ENCODE measurements at regions not wholly inside any gene's neighbourhood (a gene's known extent, or its start where the extent isn't known, plus 50 kb on each side); places are given as distances from the start of the nearest gene placed in this dataset.
"Not testable (repeated sequence)": the region's sequence is repeated elsewhere in the genome, so short reads cannot be mapped to it uniquely, and the experiment has no call there.

- H3K27ac ChIP-seq (ENCODE audit: low read depth, low read length): no peak overlapping the region
- no peak overlapping the region for H2BK120ac ChIP-seq (ENCODE audit: insufficient read depth, low read length, poor library complexity)
- H3K79me2 ChIP-seq (ENCODE audit: control insufficient read depth, insufficient read depth, low read length, poor library complexity): peaks cover 2% of the 10 kb centered on the region
- no peak overlapping the region for H3K9ac ChIP-seq (ENCODE audit: low read length)
- no peak overlapping the region for H3K4me2 ChIP-seq (ENCODE audit: low read length)
- H2AFZ ChIP-seq (ENCODE audit: insufficient read depth, low read length, poor library complexity): no peak overlapping the region
- H3K23ac ChIP-seq (ENCODE audit: low read length): no peak overlapping the region
- no peaks in the 10 kb centered on the region for H3K4me1 ChIP-seq (ENCODE audit: control insufficient read depth in 1 of 2, insufficient read depth in 2 of 2, low read length in 2 of 2)
- no peak overlapping the region for H3K18ac ChIP-seq (ENCODE audit: low read length)
- H2AK5ac ChIP-seq (ENCODE audit: low read length): no peak overlapping the region
- DNase-seq: no peak
- no peak overlapping the region for H3K4ac ChIP-seq (ENCODE audit: low read depth, low read length)
- no peaks in the 10 kb centered on the region for H3K27me3 ChIP-seq (ENCODE audit: insufficient read depth, low read length)
- H3K4me3 ChIP-seq (ENCODE audit: low read depth, low read length): no peak overlapping the region
- no peak overlapping the region for H3K14ac ChIP-seq (ENCODE audit: low read length)
- no peak overlapping the region for H4K91ac ChIP-seq (ENCODE audit: low read depth, low read length)
- peaks cover 2% of the 10 kb centered on the region for H3K79me1 ChIP-seq (ENCODE audit: low read length)
- H2BK12ac ChIP-seq (ENCODE audit: low read length): no peak overlapping the region
- no peak overlapping the region for H4K8ac ChIP-seq (ENCODE audit: low read depth, low read length)
- no peak overlapping the region for H2BK5ac ChIP-seq (ENCODE audit: low read depth, low read length, poor library complexity)
- no peak overlapping the region for H4K12ac ChIP-seq (ENCODE audit: low read depth, low read length)
- no CpG with 5 or more reads among the region's 2 CpGs for WGBS (ENCODE audit: extremely low coverage, insufficient coverage, insufficient read length)
- H3K36me3 ChIP-seq (ENCODE audit: control insufficient read depth in 1 of 2, insufficient read depth in 2 of 2, low read length in 2 of 2): peaks cover 0 to 4% of the 10 kb centered on the region in 2 experiments
- H3K9me3 ChIP-seq (ENCODE audit: insufficient read depth, low read depth, low read length): peaks cover 4% of the 10 kb centered on the region
Observed at GRCh38 chr2:237236188-237236587, 150.5 kb downstream of the COPS8 start.

- Histone ChIP-seq H3K4me2 (ENCODE audit: low read length) (no peak overlapping the region), H3K27ac (ENCODE audit: low read depth, low read length) (no peak overlapping the region), H3K79me1 (ENCODE audit: low read length) (peaks cover 2% of the 10 kb centered on the region), H2BK120ac (ENCODE audit: insufficient read depth, low read length, poor library complexity) (no peak overlapping the region), H2AK5ac (ENCODE audit: low read length) (no peak overlapping the region), H3K36me3 (ENCODE audit: control insufficient read depth in 1 of 2, insufficient read depth in 2 of 2, low read length in 2 of 2) (peaks cover 0 to 4% of the 10 kb centered on the region in 2 experiments), H4K8ac (ENCODE audit: low read depth, low read length) (no peak overlapping the region), H3K23ac (ENCODE audit: low read length) (no peak overlapping the region), H3K14ac (ENCODE audit: low read length) (no peak overlapping the region), H3K4me3 (ENCODE audit: low read depth, low read length) (no peak overlapping the region), H2BK12ac (ENCODE audit: low read length) (no peak overlapping the region), H2BK5ac (ENCODE audit: low read depth, low read length, poor library complexity) (no peak overlapping the region), H3K27me3 (ENCODE audit: insufficient read depth, low read length) (no peaks in the 10 kb centered on the region), H2AFZ (ENCODE audit: insufficient read depth, low read length, poor library complexity) (no peak overlapping the region), H4K12ac (ENCODE audit: low read depth, low read length) (no peak overlapping the region), H3K4ac (ENCODE audit: low read depth, low read length) (no peak overlapping the region), H4K91ac (ENCODE audit: low read depth, low read length) (no peak overlapping the region), H3K79me2 (ENCODE audit: control insufficient read depth, insufficient read depth, low read length, poor library complexity) (peaks cover 2% of the 10 kb centered on the region), H3K9me3 (ENCODE audit: insufficient read depth, low read depth, low read length) (peaks cover 4% of the 10 kb centered on the region), H3K4me1 (ENCODE audit: control insufficient read depth in 1 of 2, insufficient read depth in 2 of 2, low read length in 2 of 2) (no peaks in the 10 kb centered on the region), H3K9ac (ENCODE audit: low read length) (no peak overlapping the region), H3K18ac (ENCODE audit: low read length) (no peak overlapping the region)
- no peak for DNase-seq
- no CpG with 5 or more reads among the region's 3 CpGs for WGBS (ENCODE audit: extremely low coverage, insufficient coverage, insufficient read length)
Observed at GRCh38 chr2:237238249-237238648, 152.6 kb downstream of the COPS8 start.

- Histone ChIP-seq H3K4me3 (ENCODE audit: low read depth, low read length) (no peak overlapping the region), H2BK5ac (ENCODE audit: low read depth, low read length, poor library complexity) (no peak overlapping the region), H2BK12ac (ENCODE audit: low read length) (no peak overlapping the region), H3K18ac (ENCODE audit: low read length) (no peak overlapping the region), H3K36me3 (ENCODE audit: control insufficient read depth in 1 of 2, insufficient read depth in 2 of 2, low read length in 2 of 2) (peaks cover 0 to 4% of the 10 kb centered on the region in 2 experiments), H4K12ac (ENCODE audit: low read depth, low read length) (no peak overlapping the region), H2AFZ (ENCODE audit: insufficient read depth, low read length, poor library complexity) (no peak overlapping the region), H3K9me3 (ENCODE audit: insufficient read depth, low read depth, low read length) (peaks cover 4% of the 10 kb centered on the region), H3K79me1 (ENCODE audit: low read length) (peaks cover 4% of the 10 kb centered on the region), H3K4me2 (ENCODE audit: low read length) (no peak overlapping the region), H3K27me3 (ENCODE audit: insufficient read depth, low read length) (no peaks in the 10 kb centered on the region), H2BK120ac (ENCODE audit: insufficient read depth, low read length, poor library complexity) (peak overlapping the region; percentile 30), H4K91ac (ENCODE audit: low read depth, low read length) (peak overlapping the region; percentile 39), H3K4me1 (ENCODE audit: control insufficient read depth in 1 of 2, insufficient read depth in 2 of 2, low read length in 2 of 2) (no peaks in the 10 kb centered on the region), H4K8ac (ENCODE audit: low read depth, low read length) (no peak overlapping the region), H3K9ac (ENCODE audit: low read length) (no peak overlapping the region), H2AK5ac (ENCODE audit: low read length) (no peak overlapping the region), H3K14ac (ENCODE audit: low read length) (no peak overlapping the region), H3K23ac (ENCODE audit: low read length) (no peak overlapping the region), H3K27ac (ENCODE audit: low read depth, low read length) (no peak overlapping the region), H3K79me2 (ENCODE audit: control insufficient read depth, insufficient read depth, low read length, poor library complexity) (peaks cover 1% of the 10 kb centered on the region), H3K4ac (ENCODE audit: low read depth, low read length) (no peak overlapping the region)
- no peak for DNase-seq
- WGBS (ENCODE audit: extremely low coverage, insufficient coverage, insufficient read length): no CpG with 5 or more reads among the region's 5 CpGs
Observed at GRCh38 chr2:237240252-237240651, 154.6 kb downstream of the COPS8 start.

- H3K4ac ChIP-seq (ENCODE audit: low read depth, low read length); H2AK5ac ChIP-seq (ENCODE audit: low read length); H3K23ac ChIP-seq (ENCODE audit: low read length); H3K27me3 ChIP-seq (ENCODE audit: insufficient read depth, low read length); H2BK5ac ChIP-seq (ENCODE audit: low read depth, low read length, poor library complexity); H3K4me1 ChIP-seq (ENCODE audit: control insufficient read depth in 1 of 2, insufficient read depth in 2 of 2, low read length in 2 of 2); H2BK12ac ChIP-seq (ENCODE audit: low read length); H4K12ac ChIP-seq (ENCODE audit: low read depth, low read length); H2AFZ ChIP-seq (ENCODE audit: insufficient read depth, low read length, poor library complexity); H3K4me3 ChIP-seq (ENCODE audit: low read depth, low read length); H3K9ac ChIP-seq (ENCODE audit: low read length); H3K4me2 ChIP-seq (ENCODE audit: low read length); H4K8ac ChIP-seq (ENCODE audit: low read depth, low read length); H2BK120ac ChIP-seq (ENCODE audit: insufficient read depth, low read length, poor library complexity); H3K14ac ChIP-seq (ENCODE audit: low read length); H4K91ac ChIP-seq (ENCODE audit: low read depth, low read length); H3K36me3 ChIP-seq (ENCODE audit: control insufficient read depth in 1 of 2, insufficient read depth in 2 of 2, low read length in 2 of 2); H3K9me3 ChIP-seq (ENCODE audit: insufficient read depth, low read depth, low read length); H3K18ac ChIP-seq (ENCODE audit: low read length); H3K79me1 ChIP-seq (ENCODE audit: low read length); H3K79me2 ChIP-seq (ENCODE audit: control insufficient read depth, insufficient read depth, low read length, poor library complexity); H3K27ac ChIP-seq (ENCODE audit: low read depth, low read length): not testable (repeated sequence)
- DNase-seq: peak; percentile 69 to 80
- no CpG with 5 or more reads among the region's 3 CpGs for WGBS (ENCODE audit: extremely low coverage, insufficient coverage, insufficient read length)
Observed at GRCh38 chr2:237240868-237241267, 155.2 kb downstream of the COPS8 start.
